ENCODE measurements at regions not wholly inside any gene's neighbourhood (a gene's known extent, or its start where the extent isn't known, plus 50 kb on each side); places are given as distances from the start of the nearest gene placed in this dataset.

GRCh38 chr6:47138046-47138445, 95.9 kb upstream of the ADGRF1 start:
- H3K4me1 Mint-ChIP-seq, result peaks cover 9% of the 10 kb centered on the region
- no peak overlapping the region for H3K4me3 Mint-ChIP-seq
- H3K27ac Mint-ChIP-seq (ENCODE audit: unreplicated experiment), result no peak overlapping the region
- DNase-seq (ENCODE audit: low read depth, low spot score), result no peak
- peaks cover 6% of the 10 kb centered on the region for H3K9me3 Mint-ChIP-seq
- H3K36me3 Mint-ChIP-seq (ENCODE audit: low read depth), result no peaks in the 10 kb centered on the region
- no peak for TF ChIP-seq CTCF (conservative IDR thresholded peaks at IDR 0.05)
- no peaks in the 10 kb centered on the region for H3K27me3 Mint-ChIP-seq (ENCODE audit: low read depth)

- no peak for TF ChIP-seq CTCF (conservative IDR thresholded peaks at IDR 0.05)
- no peak overlapping the region for H3K4me3 Mint-ChIP-seq
- no peak for DNase-seq (ENCODE audit: low read depth, low spot score)
- no peak overlapping the region for H3K27ac Mint-ChIP-seq (ENCODE audit: unreplicated experiment)
- no peaks in the 10 kb centered on the region for H3K27me3 Mint-ChIP-seq (ENCODE audit: low read depth)
- H3K36me3 Mint-ChIP-seq (ENCODE audit: low read depth), result no peaks in the 10 kb centered on the region
- H3K9me3 Mint-ChIP-seq, result peaks cover 3% of the 10 kb centered on the region
- H3K4me1 Mint-ChIP-seq, result peaks cover 14% of the 10 kb centered on the region
Observed at GRCh38 chr6:47137073-47137472, 94.9 kb upstream of the ADGRF1 start.

GRCh38 chr6:47135772-47136171, 93.6 kb upstream of the ADGRF1 start:
- Mint-ChIP-seq H3K27ac (ENCODE audit: unreplicated experiment) (no peak overlapping the region), H3K9me3 (no peaks in the 10 kb centered on the region), H3K36me3 (ENCODE audit: low read depth) (no peaks in the 10 kb centered on the region), H3K27me3 (ENCODE audit: low read depth) (no peaks in the 10 kb centered on the region), H3K4me1 (peaks cover 18% of the 10 kb centered on the region), H3K4me3 (no peak overlapping the region)
- TF ChIP-seq CTCF (conservative IDR thresholded peaks at IDR 0.05), result no peak
- DNase-seq (ENCODE audit: low read depth, low spot score), result no peak

- Mint-ChIP-seq H3K27ac (ENCODE audit: unreplicated experiment) (peak overlapping the region; percentile 41), H3K27me3 (ENCODE audit: low read depth) (no peaks in the 10 kb centered on the region), H3K36me3 (ENCODE audit: low read depth) (no peaks in the 10 kb centered on the region), H3K4me3 (no peak overlapping the region), H3K9me3 (no peaks in the 10 kb centered on the region), H3K4me1 (peaks cover 18% of the 10 kb centered on the region)
- no peak for DNase-seq (ENCODE audit: low read depth, low spot score)
- no peak for TF ChIP-seq CTCF (conservative IDR thresholded peaks at IDR 0.05)
Observed at GRCh38 chr6:47134476-47135189, 92.5 kb upstream of the ADGRF1 start.

- no peaks in the 10 kb centered on the region for H3K9me3 Mint-ChIP-seq
- no peak overlapping the region for H3K27ac Mint-ChIP-seq (ENCODE audit: unreplicated experiment)
- H3K27me3 Mint-ChIP-seq (ENCODE audit: low read depth), result no peaks in the 10 kb centered on the region
- TF ChIP-seq CTCF (conservative IDR thresholded peaks at IDR 0.05), result no peak
- H3K36me3 Mint-ChIP-seq (ENCODE audit: low read depth), result no peaks in the 10 kb centered on the region
- peaks cover 18% of the 10 kb centered on the region for H3K4me1 Mint-ChIP-seq
- DNase-seq (ENCODE audit: low read depth, low spot score), result no peak
- H3K4me3 Mint-ChIP-seq, result no peak overlapping the region
Observed at GRCh38 chr6:47133230-47134000, 91.3 kb upstream of the ADGRF1 start.
